ENCODE measurements at regions not wholly inside any gene's neighbourhood (a gene's known extent, or its start where the extent isn't known, plus 50 kb on each side); places are given as distances from the start of the nearest gene placed in this dataset. TPM values are rescaled to one million over a fixed set of nuclear protein-coding genes. Genes with fewer than 3 reads are reported as not detected.

- H3K4me1 ChIP-seq (ENCODE audit: control insufficient read depth, insufficient read depth, low read length): no peaks in the 10 kb centered on the region
- H3K9ac ChIP-seq (ENCODE audit: low read depth, low read length): no peak overlapping the region
Measured at GRCh38 chr4:36004204-36004851, 240.0 kb downstream of the ARAP2 start.

GRCh38 chr4:36006226-36006625 lies 238.1 kb downstream of the ARAP2 start:
- Histone ChIP-seq H3K36me3 (ENCODE audit: insufficient read depth, low read length) (no peaks in the 10 kb centered on the region), H3K4me2 (ENCODE audit: low read length) (no peak overlapping the region), H3K4me1 (ENCODE audit: control insufficient read depth, insufficient read depth, low read length) (no peaks in the 10 kb centered on the region), H3K4me3 (ENCODE audit: low read length) (no peak overlapping the region), H3K27me3 (ENCODE audit: control insufficient read depth, insufficient read depth, low read length) (no peaks in the 10 kb centered on the region), H3K9ac (ENCODE audit: low read depth, low read length) (no peak overlapping the region), H3K9me3 (replicated peaks; ENCODE audit: low read length) (peaks cover 3% of the 10 kb centered on the region)

More at GRCh38 chr4:36004204-36004851, 240.0 kb downstream of the ARAP2 start:
- Histone ChIP-seq H3K36me3 (ENCODE audit: insufficient read depth, low read length) (no peaks in the 10 kb centered on the region), H3K9me3 (replicated peaks; ENCODE audit: low read length) (no peaks in the 10 kb centered on the region), H3K4me3 (ENCODE audit: low read length) (no peak overlapping the region), H3K4me2 (ENCODE audit: low read length) (no peak overlapping the region), H3K27me3 (ENCODE audit: control insufficient read depth, insufficient read depth, low read length) (no peaks in the 10 kb centered on the region)

GRCh38 chr4:36010397-36010929 lies 233.9 kb downstream of the ARAP2 start:
- Histone ChIP-seq H3K9ac (ENCODE audit: low read depth, low read length) (no peak overlapping the region), H3K36me3 (ENCODE audit: insufficient read depth, low read length) (no peaks in the 10 kb centered on the region), H3K4me3 (ENCODE audit: low read length) (no peak overlapping the region), H3K9me3 (replicated peaks; ENCODE audit: low read length) (peaks cover 3% of the 10 kb centered on the region), H3K4me2 (ENCODE audit: low read length) (no peak overlapping the region), H3K4me1 (ENCODE audit: control insufficient read depth, insufficient read depth, low read length) (no peaks in the 10 kb centered on the region), H3K27me3 (ENCODE audit: control insufficient read depth, insufficient read depth, low read length) (no peaks in the 10 kb centered on the region)

GRCh38 chr4:36011381-36011780 lies 232.9 kb downstream of the ARAP2 start:
- Histone ChIP-seq H3K4me3 (ENCODE audit: low read length) (no peak overlapping the region), H3K4me1 (ENCODE audit: control insufficient read depth, insufficient read depth, low read length) (no peaks in the 10 kb centered on the region), H3K36me3 (ENCODE audit: insufficient read depth, low read length) (no peaks in the 10 kb centered on the region), H3K27me3 (ENCODE audit: control insufficient read depth, insufficient read depth, low read length) (no peaks in the 10 kb centered on the region), H3K9me3 (replicated peaks; ENCODE audit: low read length) (peaks cover 3% of the 10 kb centered on the region), H3K9ac (ENCODE audit: low read depth, low read length) (no peak overlapping the region), H3K4me2 (ENCODE audit: low read length) (no peak overlapping the region)

- H3K4me2 ChIP-seq (ENCODE audit: low read length): no peak overlapping the region
- no peaks in the 10 kb centered on the region for H3K27me3 ChIP-seq (ENCODE audit: control insufficient read depth, insufficient read depth, low read length)
- H3K4me3 ChIP-seq (ENCODE audit: low read length): no peak overlapping the region
- H3K9me3 ChIP-seq (replicated peaks; ENCODE audit: low read length): peaks cover 3% of the 10 kb centered on the region
- H3K9ac ChIP-seq (ENCODE audit: low read depth, low read length): no peak overlapping the region
- H3K36me3 ChIP-seq (ENCODE audit: insufficient read depth, low read length): no peaks in the 10 kb centered on the region
- H3K4me1 ChIP-seq (ENCODE audit: control insufficient read depth, insufficient read depth, low read length): no peaks in the 10 kb centered on the region
Measured at GRCh38 chr4:36012503-36012902, 231.8 kb downstream of the ARAP2 start.

- Histone ChIP-seq H3K9ac (ENCODE audit: low read depth, low read length) (no peak overlapping the region), H3K4me3 (ENCODE audit: low read length) (no peak overlapping the region), H3K4me1 (ENCODE audit: control insufficient read depth, insufficient read depth, low read length) (no peaks in the 10 kb centered on the region), H3K27me3 (ENCODE audit: control insufficient read depth, insufficient read depth, low read length) (no peaks in the 10 kb centered on the region), H3K36me3 (ENCODE audit: insufficient read depth, low read length) (no peaks in the 10 kb centered on the region), H3K4me2 (ENCODE audit: low read length) (no peak overlapping the region), H3K9me3 (replicated peaks; ENCODE audit: low read length) (peaks cover 3% of the 10 kb centered on the region)
Measured at GRCh38 chr4:36013206-36013605, 231.1 kb downstream of the ARAP2 start.

Small RNA genes in the stretch of these regions (small RNA-seq; reads per million reads assigned to genes)
- gene AC097535.2 (not detected), gene RF01210 (not detected), gene RNU6-573P (not detected)
